Hepatocyte (in vitro differentiated cells): ENCODE measurements at regions not wholly inside any gene's neighbourhood (a gene's known extent, or its start where the extent isn't known, plus 50 kb on each side); places are given as distances from the start of the nearest gene placed in this dataset.

ENCODE experiments used
- CTCF ChIP-seq: fragments of 200-600 bp; sonication (generic); IDR thresholded peaks from 2 replicates; pipeline ENCODE4 v1.5.1; 2016; ENCODE audit warnings: antibody characterized with exemption, mild to moderate bottlenecking; ENCODE audit not compliant: poor library complexity
- EZH2phosphoT487 ChIP-seq: fragments of 200-600 bp; sonication (generic); IDR thresholded peaks from one replicate; pipeline ENCODE4 v1.6.1; 2018; ENCODE audit warnings: antibody characterized with exemption, mild to moderate bottlenecking, low read depth, moderate library complexity; ENCODE audit not compliant: unreplicated experiment, severe bottlenecking

- TF ChIP-seq CTCF (no peak), EZH2phosphoT487 (no peak)
These were observed 118.6 kb downstream of the FGF18 start for GRCh38 chr5:171537923-171538537.
